ENCODE measurements at regions not wholly inside any gene's neighbourhood (a gene's known extent, or its start where the extent isn't known, plus 50 kb on each side); places are given as distances from the start of the nearest gene placed in this dataset.
"Not testable (repeated sequence)": the region's sequence is repeated elsewhere in the genome, so short reads cannot be mapped to it uniquely, and the experiment has no call there.

GRCh38 chr14:89690139-89690538 is 264.4 kb downstream of the EFCAB11 start:
- DNase-seq (ENCODE audit: low read depth in 1 of 2, low spot score in 1 of 2) = no peak
- TF ChIP-seq, protein P1, sequence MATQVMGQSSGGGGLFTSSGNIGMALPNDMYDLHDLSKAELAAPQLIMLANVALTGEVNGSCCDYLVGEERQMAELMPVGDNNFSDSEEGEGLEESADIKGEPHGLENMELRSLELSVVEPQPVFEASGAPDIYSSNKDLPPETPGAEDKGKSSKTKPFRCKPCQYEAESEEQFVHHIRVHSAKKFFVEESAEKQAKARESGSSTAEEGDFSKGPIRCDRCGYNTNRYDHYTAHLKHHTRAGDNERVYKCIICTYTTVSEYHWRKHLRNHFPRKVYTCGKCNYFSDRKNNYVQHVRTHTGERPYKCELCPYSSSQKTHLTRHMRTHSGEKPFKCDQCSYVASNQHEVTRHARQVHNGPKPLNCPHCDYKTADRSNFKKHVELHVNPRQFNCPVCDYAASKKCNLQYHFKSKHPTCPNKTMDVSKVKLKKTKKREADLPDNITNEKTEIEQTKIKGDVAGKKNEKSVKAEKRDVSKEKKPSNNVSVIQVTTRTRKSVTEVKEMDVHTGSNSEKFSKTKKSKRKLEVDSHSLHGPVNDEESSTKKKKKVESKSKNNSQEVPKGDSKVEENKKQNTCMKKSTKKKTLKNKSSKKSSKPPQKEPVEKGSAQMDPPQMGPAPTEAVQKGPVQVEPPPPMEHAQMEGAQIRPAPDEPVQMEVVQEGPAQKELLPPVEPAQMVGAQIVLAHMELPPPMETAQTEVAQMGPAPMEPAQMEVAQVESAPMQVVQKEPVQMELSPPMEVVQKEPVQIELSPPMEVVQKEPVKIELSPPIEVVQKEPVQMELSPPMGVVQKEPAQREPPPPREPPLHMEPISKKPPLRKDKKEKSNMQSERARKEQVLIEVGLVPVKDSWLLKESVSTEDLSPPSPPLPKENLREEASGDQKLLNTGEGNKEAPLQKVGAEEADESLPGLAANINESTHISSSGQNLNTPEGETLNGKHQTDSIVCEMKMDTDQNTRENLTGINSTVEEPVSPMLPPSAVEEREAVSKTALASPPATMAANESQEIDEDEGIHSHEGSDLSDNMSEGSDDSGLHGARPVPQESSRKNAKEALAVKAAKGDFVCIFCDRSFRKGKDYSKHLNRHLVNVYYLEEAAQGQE (IDR thresholded peaks at IDR 0.05; ENCODE audit: insufficient replicate concordance, low read depth) = no peak
- TF ChIP-seq POLR2AphosphoS5 (IDR thresholded peaks at IDR 0.05; ENCODE audit: low read depth) (no peak), GABPA (IDR thresholded peaks at IDR 0.05; ENCODE audit: low read depth) (no peak), SPI1 (IDR thresholded peaks at IDR 0.05; ENCODE audit: borderline replicate concordance, low read depth) (no peak)
- TF ChIP-seq, protein P2, sequence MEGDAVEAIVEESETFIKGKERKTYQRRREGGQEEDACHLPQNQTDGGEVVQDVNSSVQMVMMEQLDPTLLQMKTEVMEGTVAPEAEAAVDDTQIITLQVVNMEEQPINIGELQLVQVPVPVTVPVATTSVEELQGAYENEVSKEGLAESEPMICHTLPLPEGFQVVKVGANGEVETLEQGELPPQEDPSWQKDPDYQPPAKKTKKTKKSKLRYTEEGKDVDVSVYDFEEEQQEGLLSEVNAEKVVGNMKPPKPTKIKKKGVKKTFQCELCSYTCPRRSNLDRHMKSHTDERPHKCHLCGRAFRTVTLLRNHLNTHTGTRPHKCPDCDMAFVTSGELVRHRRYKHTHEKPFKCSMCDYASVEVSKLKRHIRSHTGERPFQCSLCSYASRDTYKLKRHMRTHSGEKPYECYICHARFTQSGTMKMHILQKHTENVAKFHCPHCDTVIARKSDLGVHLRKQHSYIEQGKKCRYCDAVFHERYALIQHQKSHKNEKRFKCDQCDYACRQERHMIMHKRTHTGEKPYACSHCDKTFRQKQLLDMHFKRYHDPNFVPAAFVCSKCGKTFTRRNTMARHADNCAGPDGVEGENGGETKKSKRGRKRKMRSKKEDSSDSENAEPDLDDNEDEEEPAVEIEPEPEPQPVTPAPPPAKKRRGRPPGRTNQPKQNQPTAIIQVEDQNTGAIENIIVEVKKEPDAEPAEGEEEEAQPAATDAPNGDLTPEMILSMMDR (IDR thresholded peaks at IDR 0.05; ENCODE audit: insufficient read depth, low read length) = no peak
- Histone ChIP-seq H3K4me3 (replicated peaks; ENCODE audit: insufficient read depth, low read length) (no peak overlapping the region), H3K27me3 (ENCODE audit: insufficient read depth, poor library complexity, severe bottlenecking) (no peaks in the 10 kb centered on the region), H3K27ac (replicated peaks) (no peak overlapping the region)

DNA sequence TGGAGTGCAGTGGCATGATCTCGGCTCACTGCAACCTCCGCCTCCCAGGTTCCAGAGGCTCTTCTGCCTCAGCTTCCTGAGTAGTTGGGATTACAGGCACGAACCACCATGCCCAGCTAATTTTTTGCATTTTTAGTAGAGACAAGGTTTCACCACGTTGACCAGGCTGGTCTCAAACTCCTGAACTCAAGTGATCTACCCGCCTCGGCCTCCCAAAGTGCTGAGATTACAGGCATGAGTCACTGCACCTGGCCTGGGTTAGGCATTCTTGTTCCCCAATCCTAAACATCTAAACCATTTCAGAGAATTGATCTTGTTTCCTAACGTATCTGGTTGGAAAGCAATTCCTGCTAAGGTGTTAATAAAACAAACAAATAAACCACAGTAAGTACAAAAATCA is 264.8 kb downstream of the EFCAB11 start:
- H3K27me3 ChIP-seq (ENCODE audit: insufficient read depth, poor library complexity, severe bottlenecking); DNase-seq (ENCODE audit: low read depth in 1 of 2, low spot score in 1 of 2); H3K4me3 ChIP-seq (replicated peaks; ENCODE audit: insufficient read depth, low read length); H3K27ac ChIP-seq (replicated peaks): not testable (repeated sequence)

- TF ChIP-seq POLR2AphosphoS5 (IDR thresholded peaks at IDR 0.05; ENCODE audit: low read depth) = no peak
- TF ChIP-seq SPI1 (IDR thresholded peaks at IDR 0.05; ENCODE audit: borderline replicate concordance, low read depth) = no peak
- TF ChIP-seq, protein P1 (IDR thresholded peaks at IDR 0.05; ENCODE audit: insufficient replicate concordance, low read depth) = no peak
- TF ChIP-seq, protein P2 (IDR thresholded peaks at IDR 0.05; ENCODE audit: insufficient read depth, low read length) = no peak
- TF ChIP-seq GABPA (IDR thresholded peaks at IDR 0.05; ENCODE audit: low read depth) = no peak
- no peaks in the 10 kb centered on the region for H3K27me3 ChIP-seq (ENCODE audit: insufficient read depth, poor library complexity, severe bottlenecking)
- H3K27ac ChIP-seq (replicated peaks) = no peak overlapping the region
- H3K4me3 ChIP-seq (replicated peaks; ENCODE audit: insufficient read depth, low read length) = no peak overlapping the region
- no peak for DNase-seq (ENCODE audit: low read depth in 1 of 2, low spot score in 1 of 2)
These were observed 265.9 kb downstream of the EFCAB11 start for GRCh38 chr14:89688507-89689211.

DNA sequence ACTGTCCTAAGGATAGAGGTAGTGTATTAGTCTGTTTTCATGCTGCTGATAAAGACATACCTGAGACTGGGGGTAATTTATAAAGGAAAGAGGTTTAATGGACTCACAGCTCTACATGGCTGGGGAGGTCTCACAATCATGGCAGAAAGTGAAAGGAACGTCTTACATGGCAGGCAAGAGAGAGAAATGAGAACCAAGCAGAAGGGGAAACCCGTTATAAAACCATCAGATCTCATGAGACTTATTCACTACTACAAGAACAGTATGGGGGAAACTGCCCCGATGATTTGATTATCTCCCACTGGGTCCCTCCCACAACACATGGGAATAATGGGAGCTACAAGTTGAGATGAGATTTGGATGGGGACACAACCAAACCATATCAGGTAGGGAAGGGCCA is 267.4 kb downstream of the EFCAB11 start:
- DNase-seq (ENCODE audit: low read depth in 1 of 2, low spot score in 1 of 2); H3K27me3 ChIP-seq (ENCODE audit: insufficient read depth, poor library complexity, severe bottlenecking): not testable (repeated sequence)

GRCh38 chr14:89684139-89684538 is 267.1 kb upstream of the FOXN3 start:
- no peak overlapping the region for H3K27ac ChIP-seq (replicated peaks)
- TF ChIP-seq, protein P2 (IDR thresholded peaks at IDR 0.05; ENCODE audit: insufficient read depth, low read length) = no peak
- TF ChIP-seq GABPA (IDR thresholded peaks at IDR 0.05; ENCODE audit: low read depth) (no peak), POLR2AphosphoS5 (IDR thresholded peaks at IDR 0.05; ENCODE audit: low read depth) (no peak), SPI1 (IDR thresholded peaks at IDR 0.05; ENCODE audit: borderline replicate concordance, low read depth) (no peak)
- TF ChIP-seq, protein P1 (IDR thresholded peaks at IDR 0.05; ENCODE audit: insufficient replicate concordance, low read depth) = no peak
- no peak overlapping the region for H3K4me3 ChIP-seq (replicated peaks; ENCODE audit: insufficient read depth, low read length)
- no peak for DNase-seq (ENCODE audit: low read depth in 1 of 2, low spot score in 1 of 2)
- no peaks in the 10 kb centered on the region for H3K27me3 ChIP-seq (ENCODE audit: insufficient read depth, poor library complexity, severe bottlenecking)

More for the DNA sequence above, 267.4 kb downstream of the EFCAB11 start:
- not testable (repeated sequence) for H3K27ac ChIP-seq (replicated peaks); H3K4me3 ChIP-seq (replicated peaks; ENCODE audit: insufficient read depth, low read length)
